ENCODE measurements at regions not wholly inside any gene's neighbourhood (a gene's known extent, or its start where the extent isn't known, plus 50 kb on each side); places are given as distances from the start of the nearest gene placed in this dataset.

DNA sequence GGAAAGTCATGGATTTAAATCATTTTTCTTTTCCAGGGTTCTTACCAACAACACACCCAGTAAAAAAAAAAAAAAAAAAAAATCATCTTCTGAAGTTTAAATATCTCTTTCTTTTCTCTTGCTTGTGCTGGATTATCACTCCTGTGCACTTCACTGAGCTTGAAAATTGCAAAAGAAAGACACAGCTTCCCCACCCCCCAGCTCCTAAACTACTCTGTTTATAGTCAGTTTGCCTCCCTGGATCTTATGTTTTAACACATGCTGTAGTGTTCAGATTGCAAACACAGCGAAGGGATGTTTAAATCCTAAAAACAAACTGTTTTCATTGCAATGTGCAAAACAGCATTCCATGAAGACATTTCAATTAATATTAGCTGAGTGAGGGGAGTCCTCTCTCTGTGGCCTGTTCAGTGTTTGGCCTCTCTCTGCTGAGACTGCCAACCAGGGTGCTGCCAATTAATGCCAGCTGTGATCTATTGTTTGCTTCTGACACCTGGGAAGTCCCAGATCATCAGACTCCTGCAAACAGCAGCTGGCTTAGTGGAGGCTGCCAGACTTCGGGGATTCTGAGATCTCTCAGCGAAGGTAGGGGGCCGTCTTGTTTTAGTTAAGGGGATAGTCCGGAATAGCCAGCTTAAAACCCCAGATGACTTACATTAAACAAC lies 171.1 kb upstream of the PITX2 start (continued):
- TF ChIP-seq, protein P1, sequence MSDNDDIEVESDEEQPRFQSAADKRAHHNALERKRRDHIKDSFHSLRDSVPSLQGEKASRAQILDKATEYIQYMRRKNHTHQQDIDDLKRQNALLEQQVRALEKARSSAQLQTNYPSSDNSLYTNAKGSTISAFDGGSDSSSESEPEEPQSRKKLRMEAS (IDR thresholded peaks at IDR 0.05) = no peak
- TF ChIP-seq FOSL1 (IDR thresholded peaks at IDR 0.05; ENCODE audit: insufficient read depth, low read depth, low read length) (no peak), NANOG (IDR thresholded peaks at IDR 0.05; ENCODE audit: insufficient read depth, low read depth, low read length, poor library complexity, severe bottlenecking) (peak; percentile 94), BCL11A (IDR thresholded peaks at IDR 0.05; ENCODE audit: low read depth in 2 of 2, low read length in 2 of 2) (no peak)
